ENCODE measurements at regions not wholly inside any gene's neighbourhood (a gene's known extent, or its start where the extent isn't known, plus 50 kb on each side); places are given as distances from the start of the nearest gene placed in this dataset.

- Histone ChIP-seq H3K4me3 (no peak overlapping the region), H3K4me1 (no peaks in the 10 kb centered on the region), H3K9me3 (no peaks in the 10 kb centered on the region), H3K4me2 (no peak overlapping the region), H3K27ac (no peak overlapping the region)
- TF ChIP-seq CBX8 (IDR thresholded peaks at IDR 0.05) (no peak), NFE2L2 (conservative IDR thresholded peaks at IDR 0.05; ENCODE audit: low read length) (no peak), ZC3H11A (IDR thresholded peaks at IDR 0.05) (no peak), MAX (IDR thresholded peaks at IDR 0.05) (no peak), SMC3 (IDR thresholded peaks at IDR 0.05) (no peak), EHMT2 (IDR thresholded peaks at IDR 0.05; ENCODE audit: low read depth) (no peak), ESRRA (IDR thresholded peaks at IDR 0.05; ENCODE audit: borderline replicate concordance, low read length) (no peak), E2F6 (IDR thresholded peaks at IDR 0.05; ENCODE audit: borderline replicate concordance, low read depth) (no peak), ZNF302 (CRISPR knock-in tag; IDR thresholded peaks at IDR 0.05) (no peak), KDM5A (IDR thresholded peaks at IDR 0.05) (no peak), PHF8 (IDR thresholded peaks at IDR 0.05; ENCODE audit: borderline replicate concordance, low read depth) (no peak), TFCP2L1 (CRISPR knock-in tag; IDR thresholded peaks at IDR 0.05) (no peak), RFX5 (IDR thresholded peaks at IDR 0.05) (no peak), HMGXB4 (CRISPR knock-in tag; IDR thresholded peaks at IDR 0.05; ENCODE audit: borderline replicate concordance) (no peak), ELK1 (IDR thresholded peaks at IDR 0.05; ENCODE audit: low read depth, low read length) (no peak), NPAS2 (CRISPR knock-in tag; IDR thresholded peaks at IDR 0.05; ENCODE audit: borderline replicate concordance) (no peak), FOSB (CRISPR knock-in tag; IDR thresholded peaks at IDR 0.05) (no peak)
- FAIRE-seq: no peak
- no peak for DNase-seq (ENCODE audit: low read depth in 1 of 2, low spot score in 1 of 2)
- POLR2A ChIA-PET: no interaction called here
- CTCF ChIA-PET: no interaction called here
- WGBS (ENCODE audit: missing lambda C conversion rate): 1% methylated on average over 2 of the region's 2 CpGs
- ATAC-seq: no peak
Observed at GRCh38 chr7:125099519-125099918, 169.9 kb upstream of the POT1 start.

GRCh38 chr7:125098377-125098970, 168.8 kb upstream of the POT1 start:
- WGBS (ENCODE audit: missing lambda C conversion rate): 20% methylated on average over 1 of the region's 1 CpG

More at GRCh38 chr7:125098377-125098970, 168.8 kb upstream of the POT1 start:
- FAIRE-seq (no peak), ATAC-seq (no peak), DNase-seq (ENCODE audit: low read depth in 1 of 2, low spot score in 1 of 2) (no peak)
- H3K4me3 ChIP-seq: no peak overlapping the region
- no peaks in the 10 kb centered on the region for H3K4me1 ChIP-seq
- no peaks in the 10 kb centered on the region for H3K9me3 ChIP-seq
- CTCF ChIA-PET: no interaction called here
- H3K27ac ChIP-seq: no peak overlapping the region
- POLR2A ChIA-PET: no interaction called here
- TF ChIP-seq USF2 (IDR thresholded peaks at IDR 0.05): no peak
- TF ChIP-seq BHLHE40 (IDR thresholded peaks at IDR 0.05; ENCODE audit: low read depth, low read length): no peak
- TF ChIP-seq RNF2 (IDR thresholded peaks at IDR 0.05; ENCODE audit: borderline replicate concordance, low read depth): no peak
- TF ChIP-seq RCOR1 (IDR thresholded peaks at IDR 0.05; ENCODE audit: low read depth, low read length): no peak
- no peak for TF ChIP-seq KDM5A (IDR thresholded peaks at IDR 0.05)
- TF ChIP-seq ESRRA (IDR thresholded peaks at IDR 0.05; ENCODE audit: borderline replicate concordance, low read length): no peak
- TF ChIP-seq NPAS2 (CRISPR knock-in tag; IDR thresholded peaks at IDR 0.05; ENCODE audit: borderline replicate concordance): no peak
- TF ChIP-seq PHF8 (IDR thresholded peaks at IDR 0.05; ENCODE audit: borderline replicate concordance, low read depth): no peak
- no peak for TF ChIP-seq KDM1A (IDR thresholded peaks at IDR 0.05; ENCODE audit: low read depth)
- TF ChIP-seq HDAC2 (IDR thresholded peaks at IDR 0.05): no peak
- no peak for TF ChIP-seq MAX (IDR thresholded peaks at IDR 0.05)
- no peak for TF ChIP-seq HEYL (CRISPR knock-in tag; IDR thresholded peaks at IDR 0.05)
- TF ChIP-seq JUNB (IDR thresholded peaks at IDR 0.05): no peak
- no peak for TF ChIP-seq TP53 (CRISPR knock-in tag; IDR thresholded peaks at IDR 0.05)
- no peak overlapping the region for H3K4me2 ChIP-seq
